H7 (cell line): ENCODE measurements at regions not wholly inside any gene's neighbourhood (a gene's known extent, or its start where the extent isn't known, plus 50 kb on each side); places are given as distances from the start of the nearest gene placed in this dataset.

Source experiments
- DNase-seq: peaks from one replicate; pipeline ENCODE4 v3.0.0; 2012
- H3K27me3 ChIP-seq: 2 replicates; pipeline ENCODE4 v1.6.0; 2011; ENCODE audit warnings: mild to moderate bottlenecking, low read length; ENCODE audit not compliant: control insufficient read depth, insufficient read depth
- H3K36me3 ChIP-seq: replicated peaks from 2 replicates; pipeline ENCODE4 v1.5.1; 2011; ENCODE audit warnings: low read length; ENCODE audit not compliant: control insufficient read depth, insufficient read depth
- H3K4me3 ChIP-seq: 2 replicates; pipeline ENCODE4 v1.5.1; 2011; ENCODE audit warnings: low read depth, mild to moderate bottlenecking, control low read depth, low read length, moderate library complexity; ENCODE audit not compliant: insufficient read depth

- Histone ChIP-seq H3K27me3 (no peaks in the 10 kb centered on the region), H3K36me3 (no peaks in the 10 kb centered on the region), H3K4me3 (no peak overlapping the region)
- no peak for DNase-seq
Measured at GRCh38 chr6:140940251-140940925, 1192.3 kb upstream of the GJE1 start.

DNA sequence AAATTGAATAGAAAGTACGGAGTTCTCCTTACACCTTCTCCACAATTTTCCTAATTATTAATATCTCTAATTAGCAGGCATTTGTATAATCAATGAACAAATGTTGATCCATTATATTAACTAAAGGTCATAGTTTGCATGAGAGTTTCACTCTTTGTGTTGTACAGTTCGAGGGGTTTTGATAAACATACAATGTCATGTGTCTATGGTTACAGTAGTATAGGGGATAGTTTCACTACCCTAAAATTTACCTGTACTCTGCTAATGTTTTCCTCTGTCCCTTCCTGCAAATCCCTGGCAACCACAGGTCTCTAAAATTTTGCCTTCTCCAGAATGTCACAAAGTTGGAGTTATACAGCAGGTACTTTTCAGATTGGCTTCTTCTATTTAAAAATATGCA, 1199.8 kb upstream of the GJE1 start:
- no peak for DNase-seq
- no peaks in the 10 kb centered on the region for H3K36me3 ChIP-seq
- no peak overlapping the region for H3K4me3 ChIP-seq
- no peaks in the 10 kb centered on the region for H3K27me3 ChIP-seq

GRCh38 chr6:140931581-140931980, 1201.1 kb upstream of the GJE1 start:
- Histone ChIP-seq H3K4me3 (no peak overlapping the region), H3K27me3 (no peaks in the 10 kb centered on the region), H3K36me3 (no peaks in the 10 kb centered on the region)
- DNase-seq = no peak

GRCh38 chr6:140929121-140929520, 1203.6 kb upstream of the GJE1 start:
- Histone ChIP-seq H3K27me3 (no peaks in the 10 kb centered on the region), H3K4me3 (no peak overlapping the region), H3K36me3 (no peaks in the 10 kb centered on the region)
- no peak for DNase-seq

GRCh38 chr6:140923048-140923447, 1209.7 kb upstream of the GJE1 start:
- no peak for DNase-seq
- Histone ChIP-seq H3K36me3 (no peaks in the 10 kb centered on the region), H3K4me3 (no peak overlapping the region)

GRCh38 chr6:140921366-140922226, 1211.1 kb upstream of the GJE1 start:
- H3K27me3 ChIP-seq = no peaks in the 10 kb centered on the region
- DNase-seq = peak; percentile 16

More at GRCh38 chr6:140923048-140923447, 1209.7 kb upstream of the GJE1 start:
- no peaks in the 10 kb centered on the region for H3K27me3 ChIP-seq

GRCh38 chr6:140917911-140918310, 1214.8 kb upstream of the GJE1 start:
- H3K27me3 ChIP-seq = no peaks in the 10 kb centered on the region
- no peak for DNase-seq
- no peaks in the 10 kb centered on the region for H3K36me3 ChIP-seq
- no peak overlapping the region for H3K4me3 ChIP-seq

More at GRCh38 chr6:140921366-140922226, 1211.1 kb upstream of the GJE1 start:
- no peak overlapping the region for H3K4me3 ChIP-seq
- H3K36me3 ChIP-seq = no peaks in the 10 kb centered on the region

DNA sequence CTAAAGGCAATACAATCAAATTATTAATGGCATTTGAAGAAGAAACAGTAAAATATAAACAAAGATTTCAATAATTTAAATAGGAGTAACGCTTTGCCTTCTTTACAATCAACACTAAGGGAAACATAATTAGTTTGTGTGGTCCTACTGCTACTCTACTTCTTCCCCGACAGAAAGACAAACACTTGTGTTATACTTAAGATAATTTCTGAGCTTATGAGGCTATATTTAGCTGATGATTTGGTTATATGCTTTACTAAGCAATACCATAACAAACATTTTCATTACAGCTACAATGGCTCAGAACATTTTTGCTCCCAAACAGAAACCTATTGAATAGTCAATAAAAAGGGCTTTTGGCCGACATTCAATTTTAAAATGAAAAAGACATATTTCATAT, 1217.2 kb upstream of the GJE1 start:
- Histone ChIP-seq H3K4me3 (no peak overlapping the region), H3K36me3 (no peaks in the 10 kb centered on the region), H3K27me3 (no peaks in the 10 kb centered on the region)
- DNase-seq = no peak

- no peaks in the 10 kb centered on the region for H3K27me3 ChIP-seq
- no peak overlapping the region for H3K4me3 ChIP-seq
- no peaks in the 10 kb centered on the region for H3K36me3 ChIP-seq
- DNase-seq = no peak
Measured at GRCh38 chr6:140915103-140915502, 1217.6 kb upstream of the GJE1 start.

- no peaks in the 10 kb centered on the region for H3K36me3 ChIP-seq
- H3K27me3 ChIP-seq = no peaks in the 10 kb centered on the region
- H3K4me3 ChIP-seq = no peak overlapping the region
- no peak for DNase-seq
Measured at GRCh38 chr6:140912686-140913085, 1220.0 kb upstream of the GJE1 start.

- no peak for DNase-seq
- H3K4me3 ChIP-seq = no peak overlapping the region
- no peaks in the 10 kb centered on the region for H3K27me3 ChIP-seq
- H3K36me3 ChIP-seq = no peaks in the 10 kb centered on the region
Measured at GRCh38 chr6:140909625-140910024, 1223.1 kb upstream of the GJE1 start.

DNA sequence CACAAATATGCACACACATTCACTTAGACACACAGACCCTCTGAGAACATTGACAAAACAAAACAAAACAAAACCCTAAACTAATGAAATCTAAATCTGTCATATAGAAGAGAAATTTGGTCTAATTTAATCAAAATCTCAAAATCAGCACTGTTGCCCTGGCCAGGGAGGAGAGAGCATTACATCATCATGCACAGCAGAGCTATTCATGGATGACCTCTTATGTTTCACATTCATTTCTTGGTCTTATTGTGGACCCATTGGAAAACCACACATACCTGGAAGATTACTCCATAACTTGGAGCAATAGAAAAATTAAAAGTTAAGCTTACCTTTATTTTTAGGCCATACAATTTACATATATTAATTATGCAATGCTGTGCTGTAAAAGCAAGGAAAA, 1223.6 kb upstream of the GJE1 start:
- no peak for DNase-seq
- no peaks in the 10 kb centered on the region for H3K27me3 ChIP-seq
- H3K4me3 ChIP-seq = no peak overlapping the region
- H3K36me3 ChIP-seq = no peaks in the 10 kb centered on the region

- H3K36me3 ChIP-seq = no peaks in the 10 kb centered on the region
- no peak overlapping the region for H3K4me3 ChIP-seq
Measured at GRCh38 chr6:140908505-140908904, 1224.2 kb upstream of the GJE1 start.

DNA sequence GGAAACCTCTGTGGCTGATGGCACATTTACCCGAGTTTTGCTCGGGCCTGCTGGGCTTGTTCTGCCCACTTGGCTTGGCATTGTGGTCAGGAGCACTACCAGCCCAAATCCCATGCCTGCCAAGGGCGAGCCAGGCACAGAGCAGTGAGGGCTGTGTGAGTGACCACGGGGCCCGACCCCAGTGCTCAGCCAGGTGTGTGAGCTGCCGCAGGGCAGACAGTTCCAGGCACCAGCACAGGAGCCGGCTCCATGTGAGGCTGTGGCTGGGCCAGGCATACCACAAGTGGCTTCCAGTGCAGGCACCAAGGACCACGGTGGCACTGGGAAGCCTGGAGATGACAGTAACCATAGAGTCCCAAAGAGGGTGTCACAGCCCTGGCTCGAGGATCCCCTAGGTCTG, 1225.5 kb upstream of the GJE1 start:
- Histone ChIP-seq H3K36me3 (no peaks in the 10 kb centered on the region), H3K4me3 (no peak overlapping the region), H3K27me3 (no peaks in the 10 kb centered on the region)
- no peak for DNase-seq

More at GRCh38 chr6:140908505-140908904, 1224.2 kb upstream of the GJE1 start:
- no peak for DNase-seq
- no peaks in the 10 kb centered on the region for H3K27me3 ChIP-seq

DNA sequence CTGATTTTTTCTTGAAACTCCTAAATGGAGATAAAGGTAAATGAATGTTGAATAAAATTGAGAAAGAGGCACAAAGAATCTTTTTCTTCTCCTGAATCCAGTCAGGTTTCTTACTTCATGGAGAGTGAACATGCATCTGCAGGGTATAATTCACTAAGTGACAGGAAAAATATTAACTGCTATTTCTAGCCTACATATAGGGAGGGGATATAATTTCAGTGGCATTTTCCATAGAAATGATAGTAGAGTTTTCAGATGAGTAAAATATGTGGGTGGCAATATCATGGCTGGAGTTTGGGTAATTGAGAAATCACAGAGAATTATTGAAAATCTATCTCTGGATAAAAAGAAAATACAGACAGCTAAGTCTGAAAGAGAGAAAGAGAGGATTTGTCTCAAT, 1227.0 kb upstream of the GJE1 start:
- DNase-seq = no peak
- H3K4me3 ChIP-seq = no peak overlapping the region
- no peaks in the 10 kb centered on the region for H3K36me3 ChIP-seq
- H3K27me3 ChIP-seq = no peaks in the 10 kb centered on the region
